GM23248 (cell line): ENCODE measurements at regions not wholly inside any gene's neighbourhood (a gene's known extent, or its start where the extent isn't known, plus 50 kb on each side); places are given as distances from the start of the nearest gene placed in this dataset.

ENCODE experiments used
- DNase-seq: peaks from one replicate; pipeline ENCODE4 v3.0.0-alpha.2; 2015
- H2AFZ ChIP-seq: fragments of 200-600 bp; sonication (generic); 2 replicates; pipeline ENCODE4 v1.6.1; 2016; ENCODE audit warnings: antibody characterized with exemption
- H3F3A ChIP-seq: fragments of 200-600 bp; sonication (generic); 2 replicates; pipeline ENCODE4 v1.6.1; 2016; ENCODE audit warnings: mild to moderate bottlenecking, antibody characterized with exemption, mixed run types; ENCODE audit not compliant: insufficient read depth
- H3K27ac ChIP-seq: fragments of 200-600 bp; sonication (generic); 2 replicates; pipeline ENCODE4 v1.5.1; 2016; ENCODE audit warnings: mild to moderate bottlenecking
- H3K27me3 ChIP-seq: fragments of 200-600 bp; sonication (generic); replicated peaks from 2 replicates; pipeline ENCODE4 v1.6.1; 2016; ENCODE audit warnings: mild to moderate bottlenecking; ENCODE audit not compliant: insufficient read depth
- H3K36me3 ChIP-seq: fragments of 200-600 bp; sonication (generic); 2 replicates; pipeline ENCODE4 v1.6.1; 2016; ENCODE audit warnings: low read depth, mild to moderate bottlenecking
- H3K4me1 ChIP-seq: fragments of 200-600 bp; sonication (generic); 2 replicates; pipeline ENCODE4 v1.6.1; 2016; ENCODE audit warnings: mild to moderate bottlenecking; ENCODE audit not compliant: insufficient read depth
- H3K4me2 ChIP-seq: fragments of 200-600 bp; sonication (generic); one replicate; pipeline ENCODE4 v1.6.1; 2016; ENCODE audit warnings: mild to moderate bottlenecking; ENCODE audit not compliant: unreplicated experiment
- H3K4me3 ChIP-seq: fragments of 200-600 bp; sonication (generic); 2 replicates; pipeline ENCODE4 v1.5.1; 2016; ENCODE audit warnings: mild to moderate bottlenecking
- H3K79me2 ChIP-seq: fragments of 200-600 bp; sonication (generic); 2 replicates; pipeline ENCODE4 v1.6.1; 2016; ENCODE audit warnings: mild to moderate bottlenecking; ENCODE audit not compliant: insufficient read depth
- H3K9ac ChIP-seq: fragments of 200-600 bp; sonication (generic); 2 replicates; pipeline ENCODE4 v1.6.1; 2016; ENCODE audit warnings: mild to moderate bottlenecking
- H3K9me2 ChIP-seq: fragments of 200-600 bp; sonication (generic); 2 replicates; pipeline ENCODE4 v1.6.1; 2016; ENCODE audit warnings: mixed run types, mild to moderate bottlenecking, moderate library complexity; ENCODE audit not compliant: insufficient read depth
- H3K9me3 ChIP-seq: fragments of 200-600 bp; sonication (generic); one replicate; pipeline ENCODE4 v1.6.1; 2017; ENCODE audit warnings: low read depth
- H4K20me1 ChIP-seq: fragments of 200-600 bp; sonication (generic); 2 replicates; pipeline ENCODE4 v1.6.0; 2016; ENCODE audit not compliant: insufficient read depth
- EZH2 ChIP-seq: fragments of 200-600 bp; sonication (generic); IDR thresholded peaks from 2 replicates; pipeline ENCODE4 v1.6.1; 2018; ENCODE audit warnings: antibody characterized with exemption, mild to moderate bottlenecking; ENCODE audit not compliant: insufficient read depth, poor library complexity, severe bottlenecking
- EZH2phosphoT487 ChIP-seq: fragments of 200-600 bp; sonication (generic); IDR thresholded peaks from 2 replicates; pipeline ENCODE4 v1.6.1; 2018; ENCODE audit warnings: antibody characterized with exemption, moderate library complexity, mild to moderate bottlenecking, low read depth; ENCODE audit not compliant: insufficient read depth
- WGBS, 2 experiments: methylation state at CpG; one replicate each; pipeline ENCODE4 v1.1.6; 2015 to 2017; ENCODE audit warnings: low lambda C conversion rate in 2 of 2, low coverage in 1 of 2; ENCODE audit errors: missing lambda C conversion rate in 2 of 2; 5-methylcytosine and 5-hydroxymethylcytosine counted together
- in situ Hi-C: fragments of 300-500 bp; cut with MboI; formaldehyde crosslinking; loops from 2 replicates; pipeline ENCODE4 v1.15.0; 2020

- Histone ChIP-seq H3K27me3 (no peaks in the 10 kb centered on the region), H3K4me1 (no peaks in the 10 kb centered on the region), H3K36me3 (no peaks in the 10 kb centered on the region), H3K4me3 (no peak overlapping the region), H2AFZ (no peak overlapping the region), H3K9me3 (no peaks in the 10 kb centered on the region), H3K4me2 (no peak overlapping the region), H3K27ac (no peak overlapping the region), H3F3A (0 out of 2 replicates have a peak, but pooled peaks cover under 1% of the 10 kb centered on the region), H3K9me2 (no peaks in the 10 kb centered on the region), H3K79me2 (no peaks in the 10 kb centered on the region), H3K9ac (no peak overlapping the region), H4K20me1 (no peaks in the 10 kb centered on the region)
- TF ChIP-seq EZH2phosphoT487 (no peak), EZH2 (no peak)
- no peak for DNase-seq
- in situ Hi-C loops: no loop called here
- 79 to 84% methylated on average over 2 of the region's 2 CpGs for WGBS, 2 experiments
Observed at GRCh38 chr11:88427719-88428118, 90.2 kb upstream of the CTSC start.

- 78 to 83% methylated on average over 6 of the region's 6 CpGs for WGBS, 2 experiments
- Histone ChIP-seq H3K9me3 (no peaks in the 10 kb centered on the region), H3F3A (peaks cover 28% of the 10 kb centered on the region), H3K4me3 (no peak overlapping the region), H3K4me1 (peaks cover 23% of the 10 kb centered on the region), H4K20me1 (no peaks in the 10 kb centered on the region), H2AFZ (no peak overlapping the region), H3K9me2 (no peaks in the 10 kb centered on the region), H3K4me2 (no peak overlapping the region), H3K27ac (no peak overlapping the region), H3K79me2 (no peaks in the 10 kb centered on the region), H3K9ac (no peak overlapping the region), H3K36me3 (no peaks in the 10 kb centered on the region), H3K27me3 (no peaks in the 10 kb centered on the region)
- DNase-seq: no peak
- in situ Hi-C loops: no loop called here
- TF ChIP-seq EZH2phosphoT487 (no peak), EZH2 (no peak)
Observed at GRCh38 chr11:88424881-88425280, 87.3 kb upstream of the CTSC start.

- WGBS, 2 experiments: 17 to 45% methylated on average over 1 of the region's 1 CpG
- no peak overlapping the region for H3K4me3 ChIP-seq
- H3K4me2 ChIP-seq: peak overlapping the region; percentile 60
- peaks cover 34% of the 10 kb centered on the region for H3F3A ChIP-seq
- no peaks in the 10 kb centered on the region for H3K9me3 ChIP-seq
- H3K27me3 ChIP-seq: no peaks in the 10 kb centered on the region
- no peaks in the 10 kb centered on the region for H3K79me2 ChIP-seq
- in situ Hi-C loops: no loop called here
- peaks cover 36% of the 10 kb centered on the region for H3K4me1 ChIP-seq
- peak; percentile 56 for DNase-seq
- H3K27ac ChIP-seq: peak overlapping the region; percentile 86
- H3K9ac ChIP-seq: peak overlapping the region; percentile 61; the same call in 1 of the 2 replicates
- H3K36me3 ChIP-seq: no peaks in the 10 kb centered on the region
- H2AFZ ChIP-seq: peak overlapping the region; percentile 42; the same call in 1 of the 2 replicates
- TF ChIP-seq EZH2: no peak
- TF ChIP-seq EZH2phosphoT487: no peak
- no peaks in the 10 kb centered on the region for H3K9me2 ChIP-seq
- H4K20me1 ChIP-seq: no peaks in the 10 kb centered on the region
Observed at GRCh38 chr11:88421530-88421929, 84.0 kb upstream of the CTSC start.

- Histone ChIP-seq H3K79me2 (no peaks in the 10 kb centered on the region), H3F3A (peaks cover 34% of the 10 kb centered on the region), H3K4me2 (peak overlapping the region; percentile 60), H3K9me2 (no peaks in the 10 kb centered on the region), H3K9me3 (no peaks in the 10 kb centered on the region), H3K27ac (peak overlapping the region; percentile 86), H3K4me3 (peak overlapping the region; percentile 6), H3K9ac (peak overlapping the region; percentile 61), H4K20me1 (no peaks in the 10 kb centered on the region), H3K27me3 (no peaks in the 10 kb centered on the region), H2AFZ (peak overlapping the region; percentile 10), H3K36me3 (no peaks in the 10 kb centered on the region), H3K4me1 (peaks cover 36% of the 10 kb centered on the region)
- DNase-seq: peak; percentile 95
- in situ Hi-C loops: no loop called here
- TF ChIP-seq EZH2 (no peak), EZH2phosphoT487 (0 out of 2 replicates have a peak, but pooled peaks have one; percentile 68)
- WGBS, 2 experiments: 10 to 15% methylated on average over 7 of the region's 7 CpGs
Observed at GRCh38 chr11:88420165-88420791, 82.7 kb upstream of the CTSC start.

GRCh38 chr11:88418508-88418907 is 81.0 kb upstream of the CTSC start:
- no peak overlapping the region for H3K4me2 ChIP-seq
- in situ Hi-C loops: no loop called here
- no peaks in the 10 kb centered on the region for H3K9me2 ChIP-seq
- TF ChIP-seq EZH2phosphoT487: no peak
- no peak for TF ChIP-seq EZH2
- no peaks in the 10 kb centered on the region for H3K27me3 ChIP-seq
- DNase-seq: no peak
- 89 to 93% methylated on average over 3 of the region's 3 CpGs for WGBS, 2 experiments
- peaks cover 41% of the 10 kb centered on the region for H3K4me1 ChIP-seq
- no peak overlapping the region for H3K4me3 ChIP-seq
- H3K36me3 ChIP-seq: no peaks in the 10 kb centered on the region
- peaks cover 34% of the 10 kb centered on the region for H3F3A ChIP-seq
- no peak overlapping the region for H3K9ac ChIP-seq
- H3K27ac ChIP-seq: no peak overlapping the region
- H2AFZ ChIP-seq: no peak overlapping the region
- H3K9me3 ChIP-seq: no peaks in the 10 kb centered on the region
- H3K79me2 ChIP-seq: no peaks in the 10 kb centered on the region
- no peaks in the 10 kb centered on the region for H4K20me1 ChIP-seq
